Fibroblast of skin of right quadriceps (primary cell): ENCODE measurements at regions not wholly inside any gene's neighbourhood (a gene's known extent, or its start where the extent isn't known, plus 50 kb on each side); places are given as distances from the start of the nearest gene placed in this dataset.
"Not testable (repeated sequence)": the region's sequence is repeated elsewhere in the genome, so short reads cannot be mapped to it uniquely, and the experiment has no call there.

Experiments
- DNase-seq: peaks from one replicate; pipeline ENCODE4 v3.0.0-alpha.2; 2013

- DNase-seq, result no peak
Measured at GRCh38 chr18:73674125-73674865, 473.3 kb downstream of the FBXO15 start.

GRCh38 chr18:73671480-73671879 is 476.2 kb downstream of the FBXO15 start:
- DNase-seq, result not testable (repeated sequence)

GRCh38 chr18:73670524-73670923 is 477.1 kb downstream of the FBXO15 start:
- no peak for DNase-seq

- no peak for DNase-seq
Measured at GRCh38 chr18:73670039-73670438, 477.6 kb downstream of the FBXO15 start.

GRCh38 chr18:73669297-73669696 is 478.3 kb downstream of the FBXO15 start:
- DNase-seq, result peak; percentile 38

- DNase-seq, result no peak
Measured at GRCh38 chr18:73668051-73668450, 479.6 kb downstream of the FBXO15 start.

- DNase-seq, result no peak
Measured at GRCh38 chr18:73666772-73667171, 480.9 kb downstream of the FBXO15 start.

GRCh38 chr18:73664896-73665295 is 482.7 kb downstream of the FBXO15 start:
- no peak for DNase-seq

- no peak for DNase-seq
Measured at GRCh38 chr18:73663581-73663980, 484.1 kb downstream of the FBXO15 start.

- no peak for DNase-seq
Measured at GRCh38 chr18:73662421-73662820, 485.2 kb downstream of the FBXO15 start.

- no peak for DNase-seq
Measured at GRCh38 chr18:73660931-73661856, 486.4 kb downstream of the FBXO15 start.

- DNase-seq, result no peak
Measured at GRCh38 chr18:73656691-73657090, 490.9 kb downstream of the FBXO15 start.

GRCh38 chr18:73653827-73654226 is 493.8 kb downstream of the FBXO15 start:
- DNase-seq, result no peak

GRCh38 chr18:73653251-73653650 is 494.4 kb downstream of the FBXO15 start:
- no peak for DNase-seq

GRCh38 chr18:73647391-73647790 is 500.2 kb downstream of the FBXO15 start:
- no peak for DNase-seq

- peak; percentile 52 for DNase-seq
Measured at GRCh38 chr18:73646772-73647171, 500.9 kb downstream of the FBXO15 start.

GRCh38 chr18:73646196-73646595 is 501.4 kb downstream of the FBXO15 start:
- no peak for DNase-seq

GRCh38 chr18:73645160-73645715 is 502.4 kb downstream of the FBXO15 start:
- peak; percentile 11 for DNase-seq

GRCh38 chr18:73639788-73640187 is 507.8 kb downstream of the FBXO15 start:
- DNase-seq, result no peak

- DNase-seq, result peak; percentile 68
Measured at GRCh38 chr18:73638709-73639108, 508.9 kb downstream of the FBXO15 start.

- no peak for DNase-seq
Measured at GRCh38 chr18:73636355-73636754, 511.3 kb downstream of the FBXO15 start.

GRCh38 chr18:73626859-73627258 is 520.8 kb downstream of the FBXO15 start:
- DNase-seq, result no peak

- no peak for DNase-seq
Measured at GRCh38 chr18:73626221-73626620, 521.4 kb downstream of the FBXO15 start.

- DNase-seq, result peak; percentile 47
Measured at GRCh38 chr18:73621091-73621490, 526.5 kb downstream of the FBXO15 start.
